Upper lobe of left lung (tissue), 6 donors: ENCODE measurements at regions not wholly inside any gene's neighbourhood (a gene's known extent, or its start where the extent isn't known, plus 50 kb on each side); places are given as distances from the start of the nearest gene placed in this dataset.
"Not testable (repeated sequence)": the region's sequence is repeated elsewhere in the genome, so short reads cannot be mapped to it uniquely, and the experiment has no call there.

Experiments
- ATAC-seq, 2 donors: fragments of 200-7000 bp; cut with Tn5 transposase; one replicate each; pipeline ENCODE4 v1.9.1; 2022; ENCODE audit warnings: mild to moderate bottlenecking in 2 of 2, moderate library complexity in 2 of 2; ENCODE audit not compliant: low FRiP score in 2 of 2
- DNase-seq, 2 donors: peaks; one replicate each; pipeline ENCODE4 v3.0.0-alpha.2; 2019 to 2020
- H3K27ac ChIP-seq, 4 donors: fragments of 200-600 bp; sonication (generic); one replicate each; pipeline ENCODE4 v1.5.1; 2016 to 2019
- H3K27me3 ChIP-seq, 4 donors: fragments of 200-600 bp; sonication (generic); one replicate each; pipeline ENCODE4 v1.5.1; 2017 to 2019
- H3K36me3 ChIP-seq, 4 donors: fragments of 200-600 bp; sonication (generic); one replicate each; pipeline ENCODE4 v1.5.1; 2016 to 2019
- H3K4me1 ChIP-seq, 4 donors: fragments of 200-600 bp; sonication (generic); one replicate each; pipeline ENCODE4 v1.5.1; 2018 to 2019
- H3K4me3 ChIP-seq, 4 donors: fragments of 200-600 bp; sonication (generic); one replicate each; pipeline ENCODE4 v1.5.1; 2017 to 2019; ENCODE audit warnings: mild to moderate bottlenecking in 2 of 4, moderate library complexity in 1 of 4
- H3K9me3 ChIP-seq, 4 donors: fragments of 200-600 bp; sonication (generic); one replicate each; pipeline ENCODE4 v1.5.1; 2018 to 2019
- CTCF ChIP-seq, 6 experiments: fragments of 450-650 bp in 4 of 6; fragments of 200-600 bp in 2 of 6; sonication (generic) in 2 of 6; IDR thresholded peaks; one replicate each; pipeline ENCODE4 v1.5.1; 2016 to 2019; ENCODE audit warnings: antibody characterized with exemption in 6 of 6
- EP300 ChIP-seq, 4 donors: sonication (generic); formaldehyde crosslinking; IDR thresholded peaks; one replicate each; pipeline ENCODE4 v1.5.1; 2017; ENCODE audit warnings: antibody characterized with exemption in 4 of 4, control low read depth in 2 of 4
- POLR2A ChIP-seq, 4 donors: fragments of 450-650 bp; IDR thresholded peaks; one replicate each; pipeline ENCODE4 v1.5.1; 2016 to 2017; ENCODE audit warnings: antibody characterized with exemption in 4 of 4, mild to moderate bottlenecking in 2 of 4
- POLR2AphosphoS5 ChIP-seq, 2 donors: sonication (generic); formaldehyde crosslinking; IDR thresholded peaks; one replicate each; pipeline ENCODE4 v1.5.1; 2017; ENCODE audit warnings: antibody characterized with exemption in 2 of 2
- WGBS, 2 donors: methylation state at CpG; one replicate each; pipeline ENCODE4 v1.1.5; 2017 to 2018; 5-methylcytosine and 5-hydroxymethylcytosine counted together
- donor health status: DM: no; HTN: no; CAD: no; lungs with moderate emphysema.
- donor health status: DM: no; HTN: yes; CAD: no; lungs with severe emphysema.

DNA sequence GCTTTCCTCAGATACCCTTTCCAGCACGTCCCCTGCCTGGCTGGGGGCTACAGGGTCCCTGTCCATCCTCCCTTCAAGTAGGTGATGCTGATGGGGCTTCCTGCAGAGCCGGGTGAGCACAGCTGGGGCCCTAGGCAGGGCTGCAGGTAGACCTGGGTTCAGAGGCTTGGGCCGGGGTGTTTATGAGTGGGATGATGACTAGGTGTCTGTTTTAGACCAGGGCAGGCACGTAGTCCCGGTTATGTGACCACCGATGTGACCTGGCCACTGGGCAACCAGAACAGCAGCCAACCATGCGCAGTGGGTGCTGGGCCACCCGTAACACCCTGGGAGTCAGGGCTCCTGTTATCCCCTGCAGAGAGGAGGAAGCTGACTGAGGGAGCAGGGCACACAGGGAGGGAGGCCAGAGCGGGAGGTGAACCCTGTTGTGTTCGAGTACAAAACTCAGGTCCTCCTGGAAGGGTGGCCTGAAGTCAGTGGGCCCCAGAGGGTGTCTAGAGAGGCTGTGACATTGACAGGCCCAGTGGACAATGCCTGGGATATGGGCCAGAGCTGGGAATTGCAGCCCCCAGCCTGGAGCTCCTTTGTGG lies 101.6 kb downstream of the PLXNA1 start:
- TF ChIP-seq CTCF (IDR thresholded peaks at IDR 0.05) = no peak
- TF ChIP-seq EP300 (IDR thresholded peaks at IDR 0.05) = no peak
- TF ChIP-seq POLR2AphosphoS5 (IDR thresholded peaks at IDR 0.05) = no peak
- TF ChIP-seq POLR2A (IDR thresholded peaks at IDR 0.05) = no peak
- Histone ChIP-seq H3K9me3 (no peaks in the 10 kb centered on the region), H3K36me3 (no peaks in the 10 kb centered on the region), H3K27me3 (no peaks in the 10 kb centered on the region), H3K4me1 (no peaks in the 10 kb centered on the region), H3K4me3 (no peak overlapping the region), H3K27ac (no peak overlapping the region)
- DNase-seq (no peak), ATAC-seq (no peak)
- WGBS, 2 donors = 78 to 88% methylated on average over 4 to 10 of the region's 10 CpGs

GRCh38 chr3:127085576-127085975 lies 102.7 kb downstream of the PLXNA1 start:
- no peaks in the 10 kb centered on the region for H3K27me3 ChIP-seq
- no peaks in the 10 kb centered on the region for H3K4me1 ChIP-seq
- WGBS, 2 donors = 90 to 98% methylated on average over 11 to 13 of the region's 13 CpGs
- no peak for DNase-seq
- TF ChIP-seq POLR2A (IDR thresholded peaks at IDR 0.05) (no peak), POLR2AphosphoS5 (IDR thresholded peaks at IDR 0.05) (no peak), CTCF (IDR thresholded peaks at IDR 0.05) (no peak), EP300 (IDR thresholded peaks at IDR 0.05) (no peak)
- H3K4me3 ChIP-seq = no peak overlapping the region
- no peak for ATAC-seq
- no peaks in the 10 kb centered on the region for H3K36me3 ChIP-seq
- no peaks in the 10 kb centered on the region for H3K9me3 ChIP-seq
- H3K27ac ChIP-seq = no peak overlapping the region

DNA sequence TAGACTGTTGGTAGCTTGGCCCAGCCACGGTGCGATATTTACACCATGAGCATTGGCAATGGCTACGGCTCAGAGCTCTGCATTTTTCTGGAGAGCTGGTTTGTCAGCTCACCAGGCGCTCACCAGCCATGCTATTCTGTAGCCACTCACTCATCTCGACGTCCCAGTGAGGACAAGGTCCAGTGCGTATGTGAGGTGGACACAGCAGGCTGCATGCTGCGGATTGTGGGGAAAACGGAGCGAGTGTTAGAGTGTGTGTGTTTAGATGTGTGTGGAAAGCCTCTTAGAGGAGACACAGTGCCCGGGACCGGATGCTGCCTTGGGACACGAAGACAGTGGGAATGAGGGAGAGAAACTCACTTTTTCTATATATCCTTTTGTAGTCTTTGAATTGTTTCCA lies 103.7 kb downstream of the PLXNA1 start:
- DNase-seq, H3K36me3 ChIP-seq, H3K4me3 ChIP-seq, H3K27ac ChIP-seq, H3K9me3 ChIP-seq, H3K27me3 ChIP-seq, H3K4me1 ChIP-seq, ATAC-seq: not testable (repeated sequence)
- 90 to 91% methylated on average over 13 of the region's 13 CpGs for WGBS, 2 donors

DNA sequence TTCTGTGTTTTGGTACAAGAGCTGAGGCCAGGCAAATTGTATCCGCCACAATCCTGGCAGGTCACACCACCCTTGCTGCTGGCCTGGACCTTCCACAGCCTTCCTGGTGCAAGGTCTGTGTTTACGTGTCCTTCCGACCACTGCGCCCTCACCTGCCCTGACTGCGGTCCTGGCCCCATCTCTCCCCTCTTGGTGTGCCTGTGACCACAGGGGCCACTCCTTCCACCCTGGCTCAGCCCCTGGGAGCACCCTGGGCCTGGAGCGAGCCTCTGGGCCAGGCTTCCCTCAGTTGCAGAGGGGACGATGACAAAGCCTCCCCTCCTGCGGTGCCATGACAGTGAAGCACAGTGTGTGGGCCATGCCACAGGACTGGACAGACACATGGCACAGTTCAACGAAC lies 104.5 kb downstream of the PLXNA1 start:
- Histone ChIP-seq H3K27ac (no peak overlapping the region), H3K36me3 (no peaks in the 10 kb centered on the region), H3K4me3 (no peak overlapping the region), H3K27me3 (no peaks in the 10 kb centered on the region), H3K9me3 (no peaks in the 10 kb centered on the region), H3K4me1 (no peaks in the 10 kb centered on the region)
- ATAC-seq = no peak
- WGBS, 2 donors = 89 to 93% methylated on average over 7 to 9 of the region's 9 CpGs
- TF ChIP-seq CTCF (IDR thresholded peaks at IDR 0.05) = no peak
- TF ChIP-seq EP300 (IDR thresholded peaks at IDR 0.05) = no peak
- no peak for TF ChIP-seq POLR2A (IDR thresholded peaks at IDR 0.05)
- no peak for TF ChIP-seq POLR2AphosphoS5 (IDR thresholded peaks at IDR 0.05)
- no peak for DNase-seq

DNA sequence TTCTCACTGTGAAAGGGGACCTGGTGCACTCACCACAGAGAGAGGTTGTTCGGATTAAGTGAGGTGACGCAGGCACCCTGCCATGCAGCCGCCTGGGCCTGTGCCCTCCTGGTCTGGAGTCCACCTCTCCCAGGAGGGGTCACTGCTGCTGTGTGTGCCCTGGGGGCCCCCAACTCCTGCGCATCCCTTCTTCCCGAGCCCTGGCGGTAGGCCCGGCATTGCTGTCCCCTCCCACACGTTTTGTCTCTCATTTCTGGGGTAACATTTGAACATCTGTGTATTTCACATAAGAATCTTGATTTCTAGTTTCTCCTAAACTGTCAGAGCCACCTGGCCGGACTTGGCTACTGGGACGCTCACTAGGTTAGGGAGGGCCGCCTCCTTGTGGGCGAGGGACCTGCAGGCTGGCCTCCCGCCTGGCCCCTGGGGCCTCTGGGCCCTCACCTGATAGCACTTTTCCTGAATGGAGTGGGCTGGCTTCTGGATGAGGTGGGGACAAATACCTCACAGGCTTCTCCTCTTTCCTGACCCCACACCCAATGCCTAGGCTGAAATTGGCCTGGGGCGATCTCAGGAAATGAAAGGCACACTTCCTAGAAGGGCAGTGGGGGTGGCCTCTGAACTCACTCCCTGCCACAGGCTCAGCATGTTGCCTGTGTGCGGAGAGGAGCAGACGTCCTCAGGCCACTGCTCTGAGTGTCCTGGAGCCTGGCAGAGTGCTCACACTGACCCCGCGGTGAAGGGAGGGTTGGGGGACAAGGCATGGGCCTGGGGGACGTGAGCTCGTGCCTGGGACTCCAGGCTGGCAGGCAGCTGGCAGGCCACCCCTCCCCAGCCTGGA lies 104.2 kb upstream of the PRR23E start:
- ATAC-seq = peak in 1 of 2 donors; percentile 2
- Histone ChIP-seq H3K4me1 (no peaks in the 10 kb centered on the region), H3K36me3 (no peaks in the 10 kb centered on the region), H3K27ac (no peak overlapping the region), H3K4me3 (no peak overlapping the region), H3K9me3 (no peaks in the 10 kb centered on the region), H3K27me3 (no peaks in the 10 kb centered on the region)
- TF ChIP-seq POLR2AphosphoS5 (IDR thresholded peaks at IDR 0.05) = no peak
- TF ChIP-seq POLR2A (IDR thresholded peaks at IDR 0.05) = no peak
- TF ChIP-seq CTCF (IDR thresholded peaks at IDR 0.05) = no peak
- 84 to 90% methylated on average over 14 to 18 of the region's 20 CpGs for WGBS, 2 donors
- peak in 1 of 2 donors; percentile 53 for DNase-seq
